ENCODE measurements at regions not wholly inside any gene's neighbourhood (a gene's known extent, or its start where the extent isn't known, plus 50 kb on each side); places are given as distances from the start of the nearest gene placed in this dataset.

- TF ChIP-seq CTCF (IDR thresholded peaks at IDR 0.05; ENCODE audit: control insufficient read depth, insufficient read depth, low read depth, low read length, missing control alignments), result no peak
- DNase-seq (ENCODE audit: low read depth), result no peak
- no peak overlapping the region for H3K4me3 ChIP-seq (ENCODE audit: control insufficient read depth, low read depth, low read length)
Observed at GRCh38 chr9:26606756-26607155, 285.8 kb downstream of the CAAP1 start.

- no peak for DNase-seq (ENCODE audit: low read depth)
- no peak for TF ChIP-seq CTCF (IDR thresholded peaks at IDR 0.05; ENCODE audit: control insufficient read depth, insufficient read depth, low read depth, low read length, missing control alignments)
- no peak overlapping the region for H3K4me3 ChIP-seq (ENCODE audit: control insufficient read depth, low read depth, low read length)
Observed at GRCh38 chr9:26605367-26605766, 287.2 kb downstream of the CAAP1 start.

DNA sequence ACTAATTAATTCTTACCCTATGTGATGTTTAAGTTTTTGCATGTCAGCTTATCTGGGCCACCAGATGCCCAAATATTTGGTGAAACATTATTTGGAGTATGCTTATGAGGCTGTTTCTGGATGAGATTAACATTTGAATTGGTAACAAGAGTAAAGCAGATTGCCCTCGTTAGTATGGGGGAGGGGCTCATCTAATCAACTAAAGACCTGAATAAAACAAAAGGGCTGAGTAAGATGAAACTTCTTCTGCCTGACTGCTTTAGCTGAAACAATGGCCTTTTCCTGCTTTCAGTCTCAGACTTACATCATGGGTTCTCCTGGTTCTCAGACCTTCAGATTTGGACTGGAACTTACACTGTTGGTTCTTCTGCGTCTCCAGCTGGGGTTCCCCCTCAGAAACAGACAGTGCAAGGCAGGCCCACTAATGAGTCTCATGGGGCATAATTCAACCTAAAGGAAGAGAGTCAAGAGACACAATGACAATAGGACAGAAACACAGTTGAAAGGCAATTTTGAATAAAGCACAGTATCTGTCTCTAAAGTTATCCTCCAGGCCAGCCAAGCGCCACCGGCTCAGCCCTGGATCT is 288.4 kb downstream of the CAAP1 start:
- TF ChIP-seq CTCF (IDR thresholded peaks at IDR 0.05; ENCODE audit: control insufficient read depth, insufficient read depth, low read depth, low read length, missing control alignments), result no peak

DNA sequence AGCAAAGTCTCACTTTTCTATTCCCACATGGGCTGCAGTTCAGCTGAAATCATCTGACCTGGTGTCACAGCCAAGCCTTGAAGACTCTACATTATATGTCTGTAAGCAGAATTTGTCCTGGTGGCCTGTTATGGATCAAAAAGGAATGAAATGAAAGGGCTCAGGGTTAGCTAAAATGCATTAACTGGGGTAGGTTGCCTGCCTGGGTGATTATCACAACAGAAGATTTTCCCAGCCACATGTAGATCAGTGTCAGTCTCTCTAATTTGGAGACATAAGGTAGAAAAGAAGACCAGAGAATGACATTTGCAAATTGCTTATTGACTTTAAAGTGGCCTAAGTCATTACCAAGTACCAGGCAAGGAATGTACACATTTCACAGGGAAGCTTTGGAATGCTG is 289.0 kb downstream of the CAAP1 start:
- no peak for DNase-seq (ENCODE audit: low read depth)
- H3K4me3 ChIP-seq (ENCODE audit: control insufficient read depth, low read depth, low read length), result no peak overlapping the region
- no peak for TF ChIP-seq CTCF (IDR thresholded peaks at IDR 0.05; ENCODE audit: control insufficient read depth, insufficient read depth, low read depth, low read length, missing control alignments)

More for the DNA sequence above, 288.4 kb downstream of the CAAP1 start:
- no peak overlapping the region for H3K4me3 ChIP-seq (ENCODE audit: control insufficient read depth, low read depth, low read length)
- DNase-seq (ENCODE audit: low read depth), result no peak

DNA sequence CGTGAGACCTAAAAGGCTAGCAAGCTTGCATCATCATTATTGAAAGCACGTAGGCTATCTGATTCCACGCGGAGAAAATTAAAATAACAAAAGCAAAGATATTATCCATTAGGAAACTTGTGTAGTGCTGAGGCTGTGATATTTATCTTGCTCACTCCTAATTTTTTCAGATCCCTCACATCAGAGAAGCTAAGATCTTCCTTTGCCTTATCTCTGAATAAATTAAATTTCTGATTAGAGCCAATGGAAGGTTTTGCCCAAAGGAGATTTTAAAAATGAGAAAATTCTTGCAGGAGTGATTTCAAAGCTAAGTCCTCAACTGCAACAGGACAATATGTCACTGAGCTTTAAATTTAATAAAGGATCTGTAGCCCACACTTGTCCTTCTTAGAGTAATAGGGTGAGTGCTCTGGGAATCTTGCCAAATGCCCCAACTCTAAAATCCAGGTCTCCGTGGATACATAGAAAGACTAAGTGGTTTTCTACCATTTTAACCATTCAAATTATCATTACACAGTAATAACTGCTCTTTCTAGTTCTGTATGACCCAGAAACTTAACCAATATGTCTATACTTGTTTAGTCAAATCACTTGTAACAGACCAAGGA is 295.0 kb downstream of the CAAP1 start:
- no peak for TF ChIP-seq CTCF (IDR thresholded peaks at IDR 0.05; ENCODE audit: control insufficient read depth, insufficient read depth, low read depth, low read length, missing control alignments)
- DNase-seq (ENCODE audit: low read depth), result no peak
- no peak overlapping the region for H3K4me3 ChIP-seq (ENCODE audit: control insufficient read depth, low read depth, low read length)

DNA sequence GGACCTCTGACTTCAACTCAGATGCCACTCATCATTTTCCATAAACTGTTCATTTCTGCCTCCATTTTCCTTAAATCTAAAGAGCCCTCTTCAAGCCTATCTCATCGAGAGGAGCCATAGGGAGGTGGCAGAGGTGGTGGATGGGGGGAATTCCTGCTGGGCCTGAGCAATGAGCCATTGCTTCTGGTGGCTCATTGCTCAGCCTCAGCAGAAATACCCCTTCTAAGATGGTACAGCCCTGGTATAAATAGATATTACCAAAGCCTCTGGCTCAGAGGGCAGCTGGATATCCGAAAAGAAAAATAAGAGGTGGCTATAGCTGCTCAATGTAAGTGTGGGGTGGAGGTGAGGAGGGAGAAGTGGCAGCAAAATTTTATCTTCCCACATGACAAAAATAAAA is 313.5 kb downstream of the CAAP1 start:
- no peak for DNase-seq (ENCODE audit: low read depth)
- TF ChIP-seq CTCF (IDR thresholded peaks at IDR 0.05; ENCODE audit: control insufficient read depth, insufficient read depth, low read depth, low read length, missing control alignments), result no peak
- H3K4me3 ChIP-seq (ENCODE audit: control insufficient read depth, low read depth, low read length), result no peak overlapping the region

Measured in AG09309 (cell line).